ENCODE measurements at regions not wholly inside any gene's neighbourhood (a gene's known extent, or its start where the extent isn't known, plus 50 kb on each side); places are given as distances from the start of the nearest gene placed in this dataset.
"Not testable (repeated sequence)": the region's sequence is repeated elsewhere in the genome, so short reads cannot be mapped to it uniquely, and the experiment has no call there.

GRCh38 chr18:56001576-56001975, 413.6 kb upstream of the TCF4 start:
- DNase-seq: no peak

- DNase-seq: no peak
Measured at GRCh38 chr18:56000041-56000440, 412.0 kb upstream of the TCF4 start.

GRCh38 chr18:55999641-56000040, 411.6 kb upstream of the TCF4 start:
- no peak for DNase-seq

- no peak for DNase-seq
Measured at GRCh38 chr18:55998801-55999385, 410.9 kb upstream of the TCF4 start.

- no peak for DNase-seq
Measured at GRCh38 chr18:55998071-55998522, 410.1 kb upstream of the TCF4 start.

GRCh38 chr18:55997151-55997561, 409.2 kb upstream of the TCF4 start:
- peak; percentile 36 to 47 (median 46) for DNase-seq

GRCh38 chr18:55996717-55997116, 408.7 kb upstream of the TCF4 start:
- no peak for DNase-seq

GRCh38 chr18:55990186-55990585, 402.2 kb upstream of the TCF4 start:
- DNase-seq: peak; percentile 17 to 57 (median 52)

GRCh38 chr18:55988537-55988936, 400.5 kb upstream of the TCF4 start:
- DNase-seq: peak; percentile 43 to 59 (median 50)

- no peak for DNase-seq
Measured at GRCh38 chr18:55983433-55983832, 395.4 kb upstream of the TCF4 start.

- DNase-seq: no peak
Measured at GRCh38 chr18:55982992-55983391, 395.0 kb upstream of the TCF4 start.

GRCh38 chr18:55981712-55982475, 393.9 kb upstream of the TCF4 start:
- DNase-seq: no peak

- DNase-seq: no peak
Measured at GRCh38 chr18:55974521-55974920, 386.5 kb upstream of the TCF4 start.

- peak in 1 of 3 donors; percentile 10 for DNase-seq
Measured at GRCh38 chr18:55968550-55968949, 380.6 kb upstream of the TCF4 start.

- no peak for DNase-seq
Measured at GRCh38 chr18:55967019-55967418, 379.0 kb upstream of the TCF4 start.

GRCh38 chr18:55964171-55964570, 376.2 kb upstream of the TCF4 start:
- no peak for DNase-seq

GRCh38 chr18:55953326-55953725, 365.3 kb upstream of the TCF4 start:
- DNase-seq: no peak

GRCh38 chr18:55951738-55952137, 363.7 kb upstream of the TCF4 start:
- not testable (repeated sequence) for DNase-seq

- no peak for DNase-seq
Measured at GRCh38 chr18:55950379-55951166, 362.6 kb upstream of the TCF4 start.

- no peak for DNase-seq
Measured at GRCh38 chr18:55934821-55935220, 346.8 kb upstream of the TCF4 start.

GRCh38 chr18:55932675-55933074, 344.7 kb upstream of the TCF4 start:
- no peak for DNase-seq

GRCh38 chr18:55927831-55928230, 339.8 kb upstream of the TCF4 start:
- DNase-seq: peak in 1 of 3 donors; percentile 16

- DNase-seq: no peak
Measured at GRCh38 chr18:55925772-55926171, 337.8 kb upstream of the TCF4 start.

GRCh38 chr18:55920063-55920462, 332.1 kb upstream of the TCF4 start:
- peak in 1 of 3 donors; percentile 12 for DNase-seq

Measured in suppressor macrophage treated with lipopolysaccharide for 1 hour (primary cell).